ENCODE measurements at regions not wholly inside any gene's neighbourhood (a gene's known extent, or its start where the extent isn't known, plus 50 kb on each side); places are given as distances from the start of the nearest gene placed in this dataset.

DNA sequence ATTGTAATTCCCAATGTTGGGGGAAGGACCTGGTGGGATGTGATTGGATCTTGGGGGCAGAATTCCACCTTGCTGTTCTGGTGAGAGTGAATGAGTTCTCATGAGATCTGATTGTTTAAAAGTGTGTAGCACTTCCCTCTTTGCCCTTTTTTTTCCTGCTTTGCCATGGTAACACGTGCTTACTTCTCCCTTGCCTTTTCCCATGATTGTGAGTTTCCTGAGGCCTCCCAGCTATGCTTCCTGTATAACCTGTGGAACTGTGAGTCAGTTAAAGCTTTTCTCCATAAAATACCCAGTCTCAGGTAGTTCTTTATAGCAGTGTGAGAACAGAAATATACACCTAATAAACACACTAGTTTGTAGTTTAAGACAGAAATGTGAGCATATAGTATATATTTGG lies 166.8 kb upstream of the MAGI2 start:
- Histone ChIP-seq H4K20me1 (ENCODE audit: control insufficient read depth, insufficient read depth, low read depth, low read length) (no peaks in the 10 kb centered on the region), H3F3A (ENCODE audit: control insufficient read depth, insufficient read depth) (no peaks in the 10 kb centered on the region), H3K36me3 (ENCODE audit: control insufficient read depth, low read length) (no peaks in the 10 kb centered on the region), H3K9me2 (replicated peaks; ENCODE audit: control insufficient read depth, low read length) (peaks cover 4% of the 10 kb centered on the region; the same call in 1 of the 2 replicates), H3K27ac (ENCODE audit: low read depth, low read length) (no peak overlapping the region), H3K4me3 (ENCODE audit: low read length) (no peak overlapping the region), H3K27me3 (ENCODE audit: control insufficient read depth, low read length) (no peaks in the 10 kb centered on the region), H3K4me2 (ENCODE audit: low read length) (no peak overlapping the region), H3K4me1 (ENCODE audit: control insufficient read depth, low read length) (no peaks in the 10 kb centered on the region), H3K79me2 (ENCODE audit: control insufficient read depth, low read length) (no peaks in the 10 kb centered on the region), H3K9me3 (ENCODE audit: control insufficient read depth, insufficient read depth, low read length) (peaks cover 12% of the 10 kb centered on the region; the same call in 1 of the 2 replicates)
- TF ChIP-seq, protein P1, sequence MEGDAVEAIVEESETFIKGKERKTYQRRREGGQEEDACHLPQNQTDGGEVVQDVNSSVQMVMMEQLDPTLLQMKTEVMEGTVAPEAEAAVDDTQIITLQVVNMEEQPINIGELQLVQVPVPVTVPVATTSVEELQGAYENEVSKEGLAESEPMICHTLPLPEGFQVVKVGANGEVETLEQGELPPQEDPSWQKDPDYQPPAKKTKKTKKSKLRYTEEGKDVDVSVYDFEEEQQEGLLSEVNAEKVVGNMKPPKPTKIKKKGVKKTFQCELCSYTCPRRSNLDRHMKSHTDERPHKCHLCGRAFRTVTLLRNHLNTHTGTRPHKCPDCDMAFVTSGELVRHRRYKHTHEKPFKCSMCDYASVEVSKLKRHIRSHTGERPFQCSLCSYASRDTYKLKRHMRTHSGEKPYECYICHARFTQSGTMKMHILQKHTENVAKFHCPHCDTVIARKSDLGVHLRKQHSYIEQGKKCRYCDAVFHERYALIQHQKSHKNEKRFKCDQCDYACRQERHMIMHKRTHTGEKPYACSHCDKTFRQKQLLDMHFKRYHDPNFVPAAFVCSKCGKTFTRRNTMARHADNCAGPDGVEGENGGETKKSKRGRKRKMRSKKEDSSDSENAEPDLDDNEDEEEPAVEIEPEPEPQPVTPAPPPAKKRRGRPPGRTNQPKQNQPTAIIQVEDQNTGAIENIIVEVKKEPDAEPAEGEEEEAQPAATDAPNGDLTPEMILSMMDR (IDR thresholded peaks at IDR 0.05; ENCODE audit: low read depth, low read length, poor library complexity, severe bottlenecking): no peak
- TF ChIP-seq EZH2phosphoT487 (IDR thresholded peaks at IDR 0.05; ENCODE audit: borderline replicate concordance, low read length): no peak

GRCh38 chr7:79619216-79619615 lies 165.7 kb upstream of the MAGI2 start:
- H3K27me3 ChIP-seq (ENCODE audit: control insufficient read depth, low read length): no peaks in the 10 kb centered on the region
- no peaks in the 10 kb centered on the region for H3K36me3 ChIP-seq (ENCODE audit: control insufficient read depth, low read length)
- no peaks in the 10 kb centered on the region for H3K4me1 ChIP-seq (ENCODE audit: control insufficient read depth, low read length)
- H4K20me1 ChIP-seq (ENCODE audit: control insufficient read depth, insufficient read depth, low read depth, low read length): no peaks in the 10 kb centered on the region
- TF ChIP-seq EZH2phosphoT487 (IDR thresholded peaks at IDR 0.05; ENCODE audit: borderline replicate concordance, low read length): no peak
- TF ChIP-seq, protein P1 (IDR thresholded peaks at IDR 0.05; ENCODE audit: low read depth, low read length, poor library complexity, severe bottlenecking): no peak
- H3K27ac ChIP-seq (ENCODE audit: low read depth, low read length): no peak overlapping the region
- no peak overlapping the region for H3K4me2 ChIP-seq (ENCODE audit: low read length)
- peaks cover 12% of the 10 kb centered on the region; the same call in 1 of the 2 replicates for H3K9me3 ChIP-seq (ENCODE audit: control insufficient read depth, insufficient read depth, low read length)
- no peaks in the 10 kb centered on the region for H3K79me2 ChIP-seq (ENCODE audit: control insufficient read depth, low read length)
- H3F3A ChIP-seq (ENCODE audit: control insufficient read depth, insufficient read depth): no peaks in the 10 kb centered on the region
- H3K4me3 ChIP-seq (ENCODE audit: low read length): no peak overlapping the region
- H3K9me2 ChIP-seq (replicated peaks; ENCODE audit: control insufficient read depth, low read length): peaks cover 4% of the 10 kb centered on the region; the same call in 1 of the 2 replicates

DNA sequence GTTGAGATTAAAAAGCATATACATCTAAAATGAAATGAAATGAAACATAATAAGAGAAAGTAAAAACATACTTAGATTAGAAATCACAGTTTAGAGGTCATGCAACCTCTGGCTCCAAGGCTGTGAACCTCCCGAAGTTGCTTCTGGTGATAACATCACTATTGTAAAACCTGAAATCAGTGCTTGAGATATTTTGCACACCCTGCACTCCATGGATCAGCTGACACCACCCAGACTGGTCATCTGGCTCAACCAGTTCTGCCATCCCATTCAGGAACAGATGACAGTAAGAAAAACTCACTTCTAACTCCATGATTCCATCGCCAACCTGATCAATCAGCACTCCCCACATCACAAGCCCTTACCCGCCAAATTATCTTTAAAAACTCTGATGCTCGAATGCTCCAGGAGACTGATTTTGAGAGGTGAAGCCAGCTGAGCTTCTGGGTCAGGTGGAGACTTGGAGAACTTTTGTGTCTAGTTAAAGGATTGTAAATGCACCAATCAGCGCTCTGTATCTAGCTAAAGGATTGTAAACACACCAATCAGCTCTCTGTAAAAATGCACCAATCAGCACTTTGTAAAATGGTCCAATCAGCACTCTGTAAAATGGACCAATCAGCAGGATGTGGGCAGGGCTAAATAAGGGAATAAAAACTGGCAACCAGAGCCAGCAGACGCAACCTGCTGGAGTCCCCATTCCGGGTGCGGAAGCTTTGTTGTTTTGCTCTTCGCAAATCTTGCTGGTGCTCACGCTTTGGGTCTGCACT lies 162.6 kb upstream of the MAGI2 start:
- Histone ChIP-seq H3K36me3 (ENCODE audit: control insufficient read depth, low read length) (no peaks in the 10 kb centered on the region), H3K9me3 (ENCODE audit: control insufficient read depth, insufficient read depth, low read length) (peaks cover 12% of the 10 kb centered on the region; the same call in 1 of the 2 replicates), H4K20me1 (ENCODE audit: control insufficient read depth, insufficient read depth, low read depth, low read length) (no peaks in the 10 kb centered on the region), H3K79me2 (ENCODE audit: control insufficient read depth, low read length) (no peaks in the 10 kb centered on the region), H3K27ac (ENCODE audit: low read depth, low read length) (no peak overlapping the region), H3K27me3 (ENCODE audit: control insufficient read depth, low read length) (no peaks in the 10 kb centered on the region), H3K4me2 (ENCODE audit: low read length) (no peak overlapping the region), H3K4me1 (ENCODE audit: control insufficient read depth, low read length) (no peaks in the 10 kb centered on the region), H3K9me2 (replicated peaks; ENCODE audit: control insufficient read depth, low read length) (peaks cover 4% of the 10 kb centered on the region; the same call in 1 of the 2 replicates), H3K4me3 (ENCODE audit: low read length) (no peak overlapping the region), H3F3A (ENCODE audit: control insufficient read depth, insufficient read depth) (no peaks in the 10 kb centered on the region)
- no peak for TF ChIP-seq EZH2phosphoT487 (IDR thresholded peaks at IDR 0.05; ENCODE audit: borderline replicate concordance, low read length)
- TF ChIP-seq, protein P1 (IDR thresholded peaks at IDR 0.05; ENCODE audit: low read depth, low read length, poor library complexity, severe bottlenecking): no peak
